HepG2 (cell line): ENCODE measurements at regions not wholly inside any gene's neighbourhood (a gene's known extent, or its start where the extent isn't known, plus 50 kb on each side); places are given as distances from the start of the nearest gene placed in this dataset.

Source experiments
- ATAC-seq: fragments of 200-7000 bp; cut with Tn5 transposase; 3 replicates; pipeline ENCODE4 v1.9.1; 2020; ENCODE audit warnings: mild to moderate bottlenecking, moderate library complexity
- BruUV-seq: library from RNA; stranded (reverse); fragments of 400-500 nt; replicated peaks from 2 replicates; lab custom pipeline; 2021; lab: Mats Ljungman, UMichigan
- CTCF ChIA-PET: fragments of 300-600 bp; formaldehyde crosslinking; extraction: SDS; loops from one replicate; lab custom pipeline; 2021; ENCODE audit warnings: low total read pairs, inconsistent platforms, low intra/inter-chr PET ratio; lab: Yijun Ruan, JAX
- POLR2A ChIA-PET: fragments of 350-600 bp; sonication (Branson Sonifier 250); formaldehyde crosslinking; loops from one replicate; lab custom pipeline; 2020; ENCODE audit warnings: antibody characterized with exemption, inconsistent platforms; lab: Yijun Ruan, JAX
- DNase-seq: peaks from one replicate; pipeline ENCODE4 v3.0.0-alpha.2; 2015; ENCODE audit warnings: low spot score
- FAIRE-seq: peaks from 3 replicates; lab custom pipeline; 2011; peaks lifted over from hg19 to GRCh38; lab: Jason Lieb, UNC
- H2AFZ ChIP-seq: one replicate; pipeline ENCODE4 v1.6.1; 2011; ENCODE audit warnings: low read length, inconsistent platforms
- H3K27ac ChIP-seq: fragments of 300-600 bp; 3 replicates; pipeline ENCODE4 v1.8.0; 2011; ENCODE audit warnings: mixed run types, mild to moderate bottlenecking, mixed read lengths, low read length, inconsistent platforms; ENCODE audit not compliant: insufficient read depth; ENCODE audit errors: extremely low read length
- H3K27me3 ChIP-seq, 2 experiments: fragments of 200-600 bp in 1 of 2; 2 replicates in 1 of 2; 3 replicates in 1 of 2; pipeline versions ENCODE4 v1.6.0 to v1.8.0; 2011; ENCODE audit warnings: low read length in 2 of 2, mild to moderate bottlenecking in 2 of 2, moderate library complexity in 2 of 2, inconsistent platforms in 1 of 2; ENCODE audit not compliant: insufficient read depth in 2 of 2, control insufficient read depth in 1 of 2
- H3K36me3 ChIP-seq, 2 experiments: fragments of 200-600 bp in 1 of 2; replicated peaks in 1 of 2; 2 replicates in 1 of 2; 3 replicates in 1 of 2; pipeline versions ENCODE4 v1.5.1 to v1.8.0; 2011; ENCODE audit warnings: low read length in 2 of 2, inconsistent platforms in 1 of 2; ENCODE audit not compliant: insufficient read depth in 2 of 2, control insufficient read depth in 1 of 2
- H3K4me1 ChIP-seq: 2 replicates; pipeline ENCODE4 v1.5.1; 2012; ENCODE audit warnings: low read length, inconsistent platforms; ENCODE audit not compliant: insufficient read depth
- H3K4me2 ChIP-seq: 2 replicates; pipeline ENCODE4 v1.6.0; 2011; ENCODE audit warnings: low read depth, low read length, inconsistent platforms
- H3K4me3 ChIP-seq, 3 experiments: fragments of 200-600 bp in 1 of 3; sonication (generic), shearing (Covaris generic) in 1 of 3; replicated peaks in 1 of 3; 2 replicates each; pipeline ENCODE4 v1.5.1; 2011 to 2016; ENCODE audit warnings: low read length in 3 of 3, inconsistent platforms in 2 of 3, low read depth in 2 of 3, mild to moderate bottlenecking in 2 of 3, control low read depth in 1 of 3, mixed read lengths in 1 of 3; ENCODE audit not compliant: insufficient read depth in 1 of 3
- H3K79me2 ChIP-seq: one replicate; pipeline ENCODE4 v1.6.1; 2011; ENCODE audit warnings: low read length, inconsistent platforms; ENCODE audit not compliant: insufficient read depth
- H3K9ac ChIP-seq: 2 replicates; pipeline ENCODE4 v1.6.0; 2011; ENCODE audit warnings: mild to moderate bottlenecking, low read depth, low read length, inconsistent platforms; ENCODE audit not compliant: insufficient read depth
- H3K9me3 ChIP-seq: 2 replicates; pipeline ENCODE4 v1.5.1; 2012; ENCODE audit warnings: mild to moderate bottlenecking, low read length
- H4K20me1 ChIP-seq: 2 replicates; pipeline ENCODE4 v1.6.0; 2011; ENCODE audit warnings: inconsistent platforms, mild to moderate bottlenecking, low read length, moderate library complexity; ENCODE audit not compliant: insufficient read depth
- BRCA1 ChIP-seq: sonication (generic); formaldehyde crosslinking; IDR thresholded peaks from 2 replicates; pipeline ENCODE4 v1.4.0; 2020; ENCODE audit warnings: missing genetic modification reagents
- CEBPB ChIP-seq: IDR thresholded peaks from 2 replicates; pipeline ENCODE4 v1.6.1; 2011; ENCODE audit warnings: low read depth, low read length, improper control_type of control experiment, borderline replicate concordance
- FLYWCH1 ChIP-seq: sonication (generic); formaldehyde crosslinking; IDR thresholded peaks from 2 replicates; pipeline ENCODE4 v1.8.1; 2023; ENCODE audit warnings: mild to moderate bottlenecking, missing genetic modification reagents
- GATA4 ChIP-seq: sonication (generic); IDR thresholded peaks from 2 replicates; pipeline ENCODE4 v1.6.1; 2016; ENCODE audit warnings: antibody characterized with exemption, low read depth, borderline replicate concordance
- HOXA9 ChIP-seq: sonication (generic); formaldehyde crosslinking; IDR thresholded peaks from 2 replicates; pipeline ENCODE4 v1.8.1; 2022; ENCODE audit warnings: missing genetic modification reagents, mild to moderate bottlenecking, moderate library complexity, borderline replicate concordance
- MIXL1 ChIP-seq: IDR thresholded peaks from 2 replicates; pipeline ENCODE4 v1.6.1; 2016
- PAWR ChIP-seq: sonication (generic); formaldehyde crosslinking; IDR thresholded peaks from 2 replicates; pipeline ENCODE4 v1.4.0; 2020; ENCODE audit warnings: missing genetic modification reagents, mild to moderate bottlenecking, borderline replicate concordance
- SIN3B ChIP-seq: fragments of 150-350 bp; IDR thresholded peaks from 2 replicates; pipeline ENCODE4 v1.6.1; 2014; ENCODE audit warnings: low read length
- SUZ12 ChIP-seq: fragments of 150-350 bp; IDR thresholded peaks from 2 replicates; pipeline ENCODE4 v1.6.1; 2014; ENCODE audit warnings: low read depth, low read length
- TGIF2 ChIP-seq: IDR thresholded peaks from 2 replicates; pipeline ENCODE4 v1.6.1; 2016; ENCODE audit warnings: control low read depth, missing compliant biosample characterization
- YY1 ChIP-seq: IDR thresholded peaks from 2 replicates; pipeline ENCODE4 v1.6.1; 2011; ENCODE audit warnings: low read length, low read depth, moderate library complexity, mild to moderate bottlenecking; ENCODE audit not compliant: insufficient read depth, insufficient replicate concordance
- ZC3H4 ChIP-seq: sonication (generic); formaldehyde crosslinking; IDR thresholded peaks from 2 replicates; pipeline ENCODE4 v1.4.0; 2020; ENCODE audit warnings: missing genetic modification reagents, borderline replicate concordance
- ZFP1 ChIP-seq: IDR thresholded peaks from 2 replicates; pipeline ENCODE4 v1.6.1; 2016
- ZFP41 ChIP-seq: sonication (generic); formaldehyde crosslinking; IDR thresholded peaks from 2 replicates; pipeline ENCODE4 v1.4.0; 2020; ENCODE audit warnings: mild to moderate bottlenecking, missing genetic modification reagents, borderline replicate concordance
- ZNF501 ChIP-seq: sonication (generic); formaldehyde crosslinking; IDR thresholded peaks from 2 replicates; pipeline ENCODE4 v1.5.1; 2020; ENCODE audit warnings: mild to moderate bottlenecking, moderate library complexity, missing genetic modification reagents
- ZNF672 ChIP-seq: sonication (generic); formaldehyde crosslinking; IDR thresholded peaks from 2 replicates; pipeline ENCODE4 v1.8.1; 2022; ENCODE audit warnings: missing genetic modification reagents
- WGBS: methylation state at CpG from one replicate; pipeline ENCODE4 v1.1.6; 2017; ENCODE audit warnings: low lambda C conversion rate; 5-methylcytosine and 5-hydroxymethylcytosine counted together
- in situ Hi-C: cut with HindIII; loops from 2 replicates; pipeline ENCODE4 v1.10.0; 2017; ENCODE audit warnings: low pct_unique_long_range_greater_than_20kb; ENCODE audit not compliant: extremely low pct_ligation_motif_present
- intact Hi-C: fragments of 100-400 bp; cut with micrococcal nuclease; formaldehyde crosslinking; loops from one replicate; pipeline ENCODE4 v1.10.0; 2022; ENCODE audit not compliant: unreplicated experiment
- TF ChIP-seq, protein P1 (sequence below): sonication (generic); formaldehyde crosslinking; IDR thresholded peaks from 2 replicates; pipeline ENCODE4; 2020; ENCODE audit warnings: missing genetic modification reagents, mild to moderate bottlenecking, borderline replicate concordance
- TF ChIP-seq, protein P2 (sequence below): sonication (generic); formaldehyde crosslinking; IDR thresholded peaks from 2 replicates; pipeline ENCODE4 v1.8.0; 2022; ENCODE audit warnings: missing genetic modification reagents, mild to moderate bottlenecking, inconsistent platforms, borderline replicate concordance

DNA sequence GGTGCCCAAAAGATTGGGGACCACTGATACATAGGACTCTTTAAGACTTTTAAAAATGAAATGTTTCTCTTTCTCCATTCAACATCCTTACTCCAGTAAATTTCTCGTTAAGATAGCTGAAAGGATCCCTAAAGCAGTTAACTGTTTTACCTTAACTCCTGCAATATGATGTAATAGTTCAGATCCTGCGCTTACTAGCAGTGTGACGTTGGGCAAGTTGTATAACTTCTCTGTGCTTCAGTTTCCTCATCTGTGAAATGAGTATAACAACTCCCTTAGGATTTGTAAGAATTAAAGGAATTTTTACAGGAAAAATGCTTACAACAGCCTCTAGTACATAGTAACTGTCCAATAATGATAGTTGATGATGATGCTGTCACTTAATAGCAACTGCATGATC is 158.9 kb downstream of the TANC2 start:
- CTCF ChIA-PET = no interaction called here
- Histone ChIP-seq H3K79me2 (no peaks in the 10 kb centered on the region), H4K20me1 (no peaks in the 10 kb centered on the region), H3K36me3 (no peaks in the 10 kb centered on the region), H3K27ac (no peak overlapping the region), H2AFZ (no peak overlapping the region), H3K9ac (no peak overlapping the region), H3K9me3 (no peaks in the 10 kb centered on the region), H3K4me1 (no peaks in the 10 kb centered on the region), H3K4me3 (no peak overlapping the region), H3K27me3 (peaks cover 0 to 4% of the 10 kb centered on the region in 2 experiments; a peak in 1 of 5 replicates), H3K4me2 (no peak overlapping the region)
- no peak for ATAC-seq
- intact Hi-C loops (no loop called here), in situ Hi-C loops (no loop called here)
- DNase-seq = no peak
- TF ChIP-seq CEBPB = peak; percentile 20; the same call in 1 of the 2 replicates
- TF ChIP-seq ZC3H4 (CRISPR knock-in tag) = no peak
- BruUV-seq = no TSS peak
- POLR2A ChIA-PET = no interaction called here
- 35% methylated on average over 3 of the region's 3 CpGs for WGBS
- no peak for FAIRE-seq

DNA sequence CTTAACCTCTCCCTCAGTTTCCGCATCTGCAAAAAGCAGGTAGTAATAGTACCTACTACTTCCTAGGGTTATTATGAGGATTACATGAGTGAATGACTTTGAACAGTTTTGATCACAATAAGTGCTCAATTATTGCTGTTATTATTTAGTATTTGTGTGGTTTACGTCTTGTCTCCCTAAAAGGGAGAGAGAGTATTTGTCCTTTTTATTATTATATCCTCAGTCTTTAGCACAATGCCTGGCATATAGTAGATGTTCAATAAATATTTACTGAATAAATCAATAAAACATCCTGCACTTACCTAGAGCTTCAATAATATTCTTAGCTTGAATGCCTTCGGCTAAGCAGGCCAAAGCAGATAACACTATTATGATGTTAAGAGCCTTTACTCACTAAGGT is 160.0 kb downstream of the TANC2 start:
- Histone ChIP-seq H3K27ac (no peak overlapping the region), H3K4me2 (no peak overlapping the region), H3K4me1 (no peaks in the 10 kb centered on the region), H3K4me3 (no peak overlapping the region), H3K27me3 (peaks cover 0 to 4% of the 10 kb centered on the region in 2 experiments; a peak in 1 of 5 replicates), H3K9me3 (no peaks in the 10 kb centered on the region), H3K36me3 (no peaks in the 10 kb centered on the region), H3K9ac (no peak overlapping the region), H2AFZ (no peak overlapping the region), H3K79me2 (no peaks in the 10 kb centered on the region), H4K20me1 (no peaks in the 10 kb centered on the region)
- no peak for TF ChIP-seq ZFP1 (CRISPR knock-in tag)
- no peak for TF ChIP-seq ZNF501 (CRISPR knock-in tag)
- TF ChIP-seq, protein P1, sequence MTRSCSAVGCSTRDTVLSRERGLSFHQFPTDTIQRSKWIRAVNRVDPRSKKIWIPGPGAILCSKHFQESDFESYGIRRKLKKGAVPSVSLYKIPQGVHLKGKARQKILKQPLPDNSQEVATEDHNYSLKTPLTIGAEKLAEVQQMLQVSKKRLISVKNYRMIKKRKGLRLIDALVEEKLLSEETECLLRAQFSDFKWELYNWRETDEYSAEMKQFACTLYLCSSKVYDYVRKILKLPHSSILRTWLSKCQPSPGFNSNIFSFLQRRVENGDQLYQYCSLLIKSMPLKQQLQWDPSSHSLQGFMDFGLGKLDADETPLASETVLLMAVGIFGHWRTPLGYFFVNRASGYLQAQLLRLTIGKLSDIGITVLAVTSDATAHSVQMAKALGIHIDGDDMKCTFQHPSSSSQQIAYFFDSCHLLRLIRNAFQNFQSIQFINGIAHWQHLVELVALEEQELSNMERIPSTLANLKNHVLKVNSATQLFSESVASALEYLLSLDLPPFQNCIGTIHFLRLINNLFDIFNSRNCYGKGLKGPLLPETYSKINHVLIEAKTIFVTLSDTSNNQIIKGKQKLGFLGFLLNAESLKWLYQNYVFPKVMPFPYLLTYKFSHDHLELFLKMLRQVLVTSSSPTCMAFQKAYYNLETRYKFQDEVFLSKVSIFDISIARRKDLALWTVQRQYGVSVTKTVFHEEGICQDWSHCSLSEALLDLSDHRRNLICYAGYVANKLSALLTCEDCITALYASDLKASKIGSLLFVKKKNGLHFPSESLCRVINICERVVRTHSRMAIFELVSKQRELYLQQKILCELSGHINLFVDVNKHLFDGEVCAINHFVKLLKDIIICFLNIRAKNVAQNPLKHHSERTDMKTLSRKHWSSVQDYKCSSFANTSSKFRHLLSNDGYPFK (CRISPR knock-in tag) = no peak
- TF ChIP-seq ZFP41 (CRISPR knock-in tag) = no peak
- no peak for TF ChIP-seq PAWR (CRISPR knock-in tag)
- no peak for TF ChIP-seq SUZ12
- TF ChIP-seq FLYWCH1 = no peak
- no peak for TF ChIP-seq HOXA9
- TF ChIP-seq ZNF672 (CRISPR knock-in tag) = no peak
- no peak for TF ChIP-seq TGIF2 (CRISPR knock-in tag)
- no peak for TF ChIP-seq BRCA1
- TF ChIP-seq, protein P2, sequence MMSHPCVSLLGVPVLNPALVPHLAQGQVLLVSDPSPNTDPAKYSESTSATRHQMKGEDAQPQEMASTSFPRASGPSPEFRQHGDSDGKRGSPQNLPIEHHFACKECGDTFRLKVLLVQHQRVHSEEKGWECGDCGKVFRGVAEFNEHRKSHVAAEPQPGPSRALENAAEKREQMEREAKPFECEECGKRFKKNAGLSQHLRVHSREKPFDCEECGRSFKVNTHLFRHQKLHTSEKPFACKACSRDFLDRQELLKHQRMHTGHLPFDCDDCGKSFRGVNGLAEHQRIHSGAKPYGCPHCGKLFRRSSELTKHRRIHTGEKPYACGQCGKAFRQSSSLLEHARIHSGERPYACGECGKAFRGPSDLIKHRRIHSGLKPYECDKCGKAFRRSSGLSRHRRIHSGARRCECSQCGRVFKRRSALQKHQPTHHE (CRISPR knock-in tag) = no peak
- TF ChIP-seq MIXL1 (CRISPR knock-in tag) = no peak
- no peak for TF ChIP-seq YY1
- TF ChIP-seq SIN3B = no peak
- no peak for TF ChIP-seq GATA4
- POLR2A ChIA-PET = no interaction called here
- ATAC-seq = no peak
- in situ Hi-C loops (no loop called here), intact Hi-C loops (no loop called here)
- DNase-seq = no peak
- no peak for FAIRE-seq
- no TSS peak for BruUV-seq
- CTCF ChIA-PET = no interaction called here
- 25% methylated on average over 3 of the region's 3 CpGs for WGBS
